Adrenal gland (tissue), 9 donors: ENCODE measurements at regions not wholly inside any gene's neighbourhood (a gene's known extent, or its start where the extent isn't known, plus 50 kb on each side); places are given as distances from the start of the nearest gene placed in this dataset.

Experiments
- DNase-seq, 7 donors: peaks; one replicate each; pipeline ENCODE4 v3.0.0-alpha.2; 2019 to 2020
- H3K27ac ChIP-seq, 5 donors: fragments of 200-600 bp; sonication (generic) in 4 of 5; 1 replicate in 3 of 5; 2 replicates in 2 of 5; pipeline versions ENCODE4 v1.5.1 to v1.8.0; 2016 to 2020; ENCODE audit warnings: mild to moderate bottlenecking in 1 of 5
- H3K27me3 ChIP-seq: fragments of 200-600 bp; 2 replicates; pipeline ENCODE4 v1.8.0; 2021
- H3K36me3 ChIP-seq, 2 donors: fragments of 200-600 bp; replicated peaks in 1 of 2; 1 replicate in 1 of 2; 2 replicates in 1 of 2; pipeline versions ENCODE4 v1.5.1 to v1.8.0; 2018 to 2022
- H3K4me1 ChIP-seq, 2 donors: fragments of 200-600 bp; replicated peaks in 1 of 2; 1 replicate in 1 of 2; 2 replicates in 1 of 2; pipeline versions ENCODE4 v1.5.1 to v1.8.0; 2018 to 2021
- H3K4me3 ChIP-seq, 4 donors: fragments of 200-600 bp; sonication (generic) in 3 of 4; one replicate each; pipeline ENCODE4 v1.5.1; 2016 to 2018
- H3K9me3 ChIP-seq, 3 donors: fragments of 200-600 bp; sonication (generic) in 1 of 3; replicated peaks in 1 of 3; 1 replicate in 2 of 3; 2 replicates in 1 of 3; pipeline versions ENCODE4 v1.5.1 to v1.8.0; 2016 to 2021
- POLR2A ChIP-seq, 2 donors: fragments of 450-650 bp; IDR thresholded peaks; one replicate each; pipeline ENCODE4 v1.6.1; 2017; ENCODE audit warnings: antibody characterized with exemption in 2 of 2, mild to moderate bottlenecking in 2 of 2, moderate library complexity in 1 of 2
- WGBS, 4 donors: extraction: QIAGEN DNeasy Blood & Tissue Kit in 2 of 4; methylation state at CpG; one replicate each; pipeline versions ENCODE4 v1.1.5 to v1.1.7; 2013 to 2017; 5-methylcytosine and 5-hydroxymethylcytosine counted together
- intact Hi-C, 2 donors: fragments of 100-400 bp; cut with DNase I; formaldehyde crosslinking; loops; one replicate each; pipeline versions ENCODE4 v1.14.1 to v1.15.0; 2022 to 2023
- TF ChIP-seq, protein P1 (sequence below), 6 experiments: fragments of 450-650 bp in 4 of 6; fragments of 200-600 bp in 2 of 6; sonication (generic) in 1 of 6; IDR thresholded peaks; 1 replicate in 5 of 6; 2 replicates in 1 of 6; pipeline versions ENCODE4 v1.5.1 to v1.8.0; 2016 to 2021; ENCODE audit warnings: antibody characterized with exemption in 6 of 6, mild to moderate bottlenecking in 2 of 6, moderate library complexity in 1 of 6
- donor health status: healthy with polysubstance abuse.
- donor health status: Bipolar disorder and iron deficiency.
- donor health status: DM: yes; HTN: yes; CAD: no.
- donor health status: DM: no; HTN: no; CAD: no.
- donor health status: DM: no; HTN: no; CAD: no.

GRCh38 chr2:235402422-235402821 lies 91.4 kb upstream of the AGAP1 start:
- no peaks in the 10 kb centered on the region for H3K27me3 ChIP-seq
- DNase-seq: no peak
- H3K9me3 ChIP-seq: no peaks in the 10 kb centered on the region
- H3K36me3 ChIP-seq: no peaks in the 10 kb centered on the region
- no peak overlapping the region for H3K27ac ChIP-seq
- no peak overlapping the region for H3K4me3 ChIP-seq
- TF ChIP-seq, protein P1, sequence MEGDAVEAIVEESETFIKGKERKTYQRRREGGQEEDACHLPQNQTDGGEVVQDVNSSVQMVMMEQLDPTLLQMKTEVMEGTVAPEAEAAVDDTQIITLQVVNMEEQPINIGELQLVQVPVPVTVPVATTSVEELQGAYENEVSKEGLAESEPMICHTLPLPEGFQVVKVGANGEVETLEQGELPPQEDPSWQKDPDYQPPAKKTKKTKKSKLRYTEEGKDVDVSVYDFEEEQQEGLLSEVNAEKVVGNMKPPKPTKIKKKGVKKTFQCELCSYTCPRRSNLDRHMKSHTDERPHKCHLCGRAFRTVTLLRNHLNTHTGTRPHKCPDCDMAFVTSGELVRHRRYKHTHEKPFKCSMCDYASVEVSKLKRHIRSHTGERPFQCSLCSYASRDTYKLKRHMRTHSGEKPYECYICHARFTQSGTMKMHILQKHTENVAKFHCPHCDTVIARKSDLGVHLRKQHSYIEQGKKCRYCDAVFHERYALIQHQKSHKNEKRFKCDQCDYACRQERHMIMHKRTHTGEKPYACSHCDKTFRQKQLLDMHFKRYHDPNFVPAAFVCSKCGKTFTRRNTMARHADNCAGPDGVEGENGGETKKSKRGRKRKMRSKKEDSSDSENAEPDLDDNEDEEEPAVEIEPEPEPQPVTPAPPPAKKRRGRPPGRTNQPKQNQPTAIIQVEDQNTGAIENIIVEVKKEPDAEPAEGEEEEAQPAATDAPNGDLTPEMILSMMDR (IDR thresholded peaks at IDR 0.05): no peak
- no peak for TF ChIP-seq POLR2A (IDR thresholded peaks at IDR 0.05)
- H3K4me1 ChIP-seq: peaks cover 4 to 7% of the 10 kb centered on the region in 2 donors
- 69 to 83% (median 76%) methylated on average over 2 of the region's 2 CpGs for WGBS, 4 donors
- intact Hi-C loops: no loop called here

DNA sequence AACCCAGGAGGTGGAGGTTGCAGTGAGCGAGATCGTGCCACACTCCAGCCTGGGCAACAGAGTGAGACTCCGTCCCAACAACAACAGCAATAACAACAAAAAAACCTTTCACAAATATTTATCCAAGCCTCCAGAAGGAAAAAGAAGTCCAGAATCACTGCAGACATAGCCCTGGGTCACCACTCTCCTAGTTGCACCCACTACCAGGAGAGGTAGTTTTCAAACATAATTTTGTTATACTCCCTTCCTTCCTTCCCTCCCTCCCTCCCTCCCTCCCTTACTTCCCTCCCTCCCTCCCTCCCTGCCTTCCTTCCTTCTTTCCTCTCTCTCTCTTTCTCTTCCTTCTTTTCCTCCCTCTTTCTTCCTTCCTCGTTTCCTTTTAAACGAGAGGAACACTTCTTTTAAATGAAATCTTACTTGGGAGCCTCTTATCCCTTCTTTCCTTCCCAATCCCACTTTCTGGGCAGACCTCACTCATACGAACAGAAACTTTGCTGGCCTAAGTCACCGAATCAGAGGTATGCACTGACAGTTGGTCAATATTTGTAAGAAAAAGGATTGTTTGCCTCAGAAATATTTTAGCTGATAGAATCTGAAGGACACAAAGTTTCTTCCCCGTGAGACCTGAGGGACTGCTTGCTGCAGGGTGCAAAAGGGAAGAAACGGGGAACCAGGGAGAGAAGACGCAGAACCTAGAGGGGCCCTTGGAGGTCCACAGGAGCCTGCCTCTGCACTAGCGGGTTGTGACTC lies 88.1 kb upstream of the AGAP1 start:
- no peak overlapping the region for H3K4me3 ChIP-seq
- no peaks in the 10 kb centered on the region for H3K36me3 ChIP-seq
- no peaks in the 10 kb centered on the region for H3K9me3 ChIP-seq
- WGBS, 4 donors: 78 to 87% (median 79%) methylated on average over 10 to 11 of the region's 11 CpGs
- no peak for TF ChIP-seq POLR2A (IDR thresholded peaks at IDR 0.05)
- TF ChIP-seq, protein P1 (IDR thresholded peaks at IDR 0.05): no peak
- H3K4me1 ChIP-seq: peaks cover 4 to 7% of the 10 kb centered on the region in 2 donors
- H3K27ac ChIP-seq: peak overlapping the region in 1 of 5 donors; percentile 38
- no peaks in the 10 kb centered on the region for H3K27me3 ChIP-seq
- intact Hi-C loops: no loop called here
- no peak for DNase-seq

- WGBS, 4 donors: 30 to 46% (median 38%) methylated on average over 6 to 8 of the region's 8 CpGs
- H3K27ac ChIP-seq: peak overlapping the region in 1 of 5 donors; percentile 38
- DNase-seq: peak; percentile 29 to 69 (median 65)
- no peaks in the 10 kb centered on the region for H3K9me3 ChIP-seq
- H3K27me3 ChIP-seq: no peaks in the 10 kb centered on the region
- H3K36me3 ChIP-seq: no peaks in the 10 kb centered on the region
- no peak for TF ChIP-seq POLR2A (IDR thresholded peaks at IDR 0.05)
- TF ChIP-seq, protein P1 (IDR thresholded peaks at IDR 0.05): no peak
- intact Hi-C loops: no loop called here
- H3K4me1 ChIP-seq: peaks cover 4 to 7% of the 10 kb centered on the region in 2 donors
- no peak overlapping the region for H3K4me3 ChIP-seq
Observed at GRCh38 chr2:235406430-235406829, 87.4 kb upstream of the AGAP1 start.

- TF ChIP-seq, protein P1 (IDR thresholded peaks at IDR 0.05): no peak
- TF ChIP-seq POLR2A (IDR thresholded peaks at IDR 0.05): no peak
- WGBS, 4 donors: 92 to 94% (median 93%) methylated on average over 4 of the region's 4 CpGs
- Histone ChIP-seq H3K9me3 (no peaks in the 10 kb centered on the region), H3K36me3 (no peaks in the 10 kb centered on the region), H3K4me1 (no peaks in the 10 kb centered on the region), H3K27me3 (no peaks in the 10 kb centered on the region), H3K27ac (no peak overlapping the region), H3K4me3 (no peak overlapping the region)
- DNase-seq: no peak
- intact Hi-C loops: no loop called here
Observed at GRCh38 chr2:235411905-235412485, 81.8 kb upstream of the AGAP1 start.
